NCI-H345 treated with DMSO at 0.1 percent for 48 hours (cell line): ENCODE measurements at regions not wholly inside any gene's neighbourhood (a gene's known extent, or its start where the extent isn't known, plus 50 kb on each side); places are given as distances from the start of the nearest gene placed in this dataset.
"Not testable (repeated sequence)": the region's sequence is repeated elsewhere in the genome, so short reads cannot be mapped to it uniquely, and the experiment has no call there.

ENCODE experiments used
- DNase-seq: peaks from one replicate; lab custom pipeline; 2025; ENCODE audit not compliant: unreplicated experiment; lab: John Stamatoyannopoulos, UW

DNA sequence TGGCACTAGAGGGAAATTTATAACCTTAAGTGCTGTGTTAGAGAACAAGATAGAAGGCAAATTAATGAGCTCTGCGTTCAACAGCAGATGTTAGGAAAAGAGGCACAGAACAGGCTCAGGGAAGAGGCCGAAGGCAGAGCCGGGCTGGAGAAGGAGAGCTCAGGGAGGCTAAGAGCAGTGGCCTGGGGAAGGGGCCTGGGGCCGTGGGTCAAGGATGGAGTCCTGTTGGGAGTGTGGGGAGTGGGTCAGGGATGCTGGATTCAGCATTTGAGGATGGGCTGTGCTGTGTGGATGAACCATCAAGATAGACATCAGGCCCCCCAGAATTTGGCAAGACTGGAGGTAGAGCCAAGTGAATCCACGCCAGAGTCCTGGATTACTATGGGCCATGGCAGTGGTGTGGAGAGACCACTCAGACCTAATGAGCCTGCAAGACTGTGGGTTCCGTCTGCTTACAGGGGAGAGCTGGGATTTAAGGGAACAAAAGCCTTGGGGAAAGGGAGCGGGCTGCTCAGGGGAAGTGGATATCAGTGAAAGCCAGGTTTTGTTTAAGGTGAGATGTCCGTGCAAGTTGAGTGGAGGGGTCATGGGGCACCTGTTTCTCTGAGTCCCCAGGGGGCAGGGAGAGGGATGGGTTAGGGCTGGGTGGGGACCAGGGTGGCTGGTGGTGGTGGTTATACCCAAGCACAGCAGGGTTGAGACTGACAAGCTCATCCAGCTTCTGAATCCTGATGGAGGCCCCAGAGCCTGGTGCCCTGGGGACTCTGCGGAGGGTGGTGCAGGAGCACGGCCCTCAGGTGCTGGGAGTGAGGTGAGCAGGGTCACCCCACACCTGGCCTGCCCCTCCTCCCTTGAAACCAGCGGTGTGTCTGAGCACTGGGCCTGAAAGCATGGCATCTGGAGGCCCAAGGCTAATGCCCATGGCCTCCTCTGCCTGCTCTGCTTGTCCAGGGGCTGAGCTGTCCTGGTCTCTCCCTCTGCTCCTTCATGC, 101.7 kb downstream of the BMS1 start:
- DNase-seq, result no peak

DNA sequence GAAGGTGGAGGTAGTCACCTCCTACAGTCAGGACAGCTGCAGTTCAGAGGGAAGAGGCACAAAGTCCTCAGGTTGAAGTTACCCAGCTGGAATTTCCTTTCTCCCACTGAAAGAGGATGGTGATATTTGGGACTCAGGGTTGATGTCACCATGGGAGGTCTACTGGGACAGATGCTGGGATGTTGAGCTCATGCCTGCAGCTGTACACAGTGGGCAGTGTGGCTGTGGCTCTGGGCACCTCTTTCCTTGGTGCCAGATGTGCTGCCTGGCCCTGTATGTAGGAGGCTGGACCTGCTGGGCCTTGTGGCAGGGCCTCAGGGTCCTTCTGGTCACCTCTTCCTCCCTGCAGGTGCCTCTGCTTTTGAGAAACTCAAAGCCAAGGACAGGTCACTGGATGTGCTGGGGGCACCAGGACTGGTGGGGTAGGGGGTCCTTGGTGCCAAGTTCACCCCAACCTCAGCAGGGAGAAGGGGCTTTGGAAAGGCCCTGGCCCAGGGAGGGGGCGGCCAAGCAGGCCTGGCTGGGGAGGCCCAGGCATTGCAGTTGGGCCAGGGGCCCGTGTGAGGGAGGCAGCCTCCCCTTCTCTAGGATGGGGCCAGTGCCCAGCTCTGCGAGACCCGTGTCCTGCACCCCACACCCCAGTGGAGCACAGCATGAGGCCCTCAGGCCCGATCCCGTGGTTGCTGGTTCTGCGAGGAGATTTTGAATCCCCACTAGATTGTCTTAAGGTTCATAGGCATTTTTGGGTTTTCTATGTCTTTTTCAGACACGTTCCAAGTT, 103.1 kb downstream of the BMS1 start:
- no peak for DNase-seq

DNA sequence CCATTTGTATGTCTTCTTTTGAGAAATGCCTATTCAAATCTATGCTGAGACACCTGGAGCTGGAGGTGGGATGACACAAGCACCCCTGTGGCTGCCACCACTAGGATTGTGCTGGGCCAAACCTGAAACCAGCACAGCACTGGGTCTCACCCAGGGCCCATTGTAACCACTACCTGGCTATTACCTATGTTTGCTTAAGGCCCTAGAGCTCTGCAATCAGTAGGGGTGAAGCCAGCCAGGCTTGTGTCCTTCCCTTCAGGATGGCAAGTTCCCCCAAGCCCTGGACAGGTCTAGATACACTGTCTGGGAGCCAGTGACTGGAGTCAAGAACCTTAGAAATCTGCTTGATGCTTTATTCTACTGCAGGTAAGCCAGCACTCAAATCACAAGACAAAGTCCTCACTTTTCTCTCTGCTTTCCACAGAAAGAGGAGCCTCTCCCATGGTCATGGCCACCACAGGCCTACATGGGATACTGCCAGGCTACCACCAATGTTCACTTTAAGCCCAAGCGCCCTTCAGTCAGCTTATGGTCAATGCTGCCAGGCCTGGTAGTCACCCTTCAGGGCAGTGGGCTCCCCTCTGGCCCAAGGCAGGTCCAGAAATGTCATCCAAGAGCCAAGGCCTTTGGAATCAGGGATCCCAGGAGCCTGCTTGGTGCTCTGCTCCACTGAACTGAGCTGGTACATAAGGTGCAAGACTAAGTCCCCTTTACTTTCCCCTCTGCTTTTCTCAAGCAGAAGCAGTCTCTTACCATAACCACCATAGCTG, 105.3 kb downstream of the BMS1 start:
- no peak for DNase-seq

DNA sequence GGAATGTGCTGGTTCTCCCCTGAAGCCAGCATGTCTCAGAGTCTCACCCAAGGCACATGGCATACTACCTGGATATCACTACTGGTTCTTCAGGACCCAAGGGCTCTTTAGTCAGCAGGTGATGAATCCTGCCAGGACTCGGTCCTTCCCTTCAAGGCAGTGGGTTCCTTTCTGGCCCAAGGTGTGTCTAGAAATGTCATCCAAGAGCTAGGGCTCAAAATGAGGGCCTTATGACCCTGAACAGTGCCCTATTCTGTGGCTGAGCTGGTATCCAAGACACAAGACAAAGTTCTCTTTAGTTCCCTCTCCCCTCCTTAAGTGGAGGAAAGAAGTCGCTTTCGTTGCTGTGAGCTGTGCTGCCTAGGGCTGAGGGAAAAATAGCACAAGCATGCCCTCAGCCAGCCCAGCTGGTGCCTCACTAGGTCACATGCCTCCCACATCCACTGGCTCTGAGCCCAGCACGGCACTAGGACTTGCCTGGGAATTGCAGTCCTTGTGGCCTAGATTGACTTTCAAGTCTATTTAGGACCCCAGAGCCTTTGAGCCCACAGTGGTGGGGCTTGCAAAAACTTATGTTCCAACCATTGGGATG, 106.0 kb downstream of the BMS1 start:
- DNase-seq, result no peak

DNA sequence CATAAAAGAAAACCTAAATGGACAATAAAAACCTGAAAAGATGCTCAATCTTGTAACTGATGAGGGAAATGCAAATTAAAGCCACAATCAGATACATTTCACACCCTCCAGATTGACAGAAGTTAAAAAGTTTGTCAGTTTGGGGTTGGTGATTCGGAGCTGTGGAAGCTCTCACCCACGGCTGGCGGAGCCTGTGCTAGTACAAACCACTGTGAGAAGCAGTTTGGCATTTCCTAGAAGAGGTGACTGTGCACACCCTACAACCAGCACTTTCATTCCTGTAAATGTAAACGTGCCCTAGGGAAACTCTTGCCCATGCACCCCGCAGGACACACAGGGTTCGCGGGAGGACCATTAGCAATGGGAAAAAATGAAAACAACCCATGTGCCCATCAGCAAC, 114.1 kb downstream of the BMS1 start:
- no peak for DNase-seq

DNA sequence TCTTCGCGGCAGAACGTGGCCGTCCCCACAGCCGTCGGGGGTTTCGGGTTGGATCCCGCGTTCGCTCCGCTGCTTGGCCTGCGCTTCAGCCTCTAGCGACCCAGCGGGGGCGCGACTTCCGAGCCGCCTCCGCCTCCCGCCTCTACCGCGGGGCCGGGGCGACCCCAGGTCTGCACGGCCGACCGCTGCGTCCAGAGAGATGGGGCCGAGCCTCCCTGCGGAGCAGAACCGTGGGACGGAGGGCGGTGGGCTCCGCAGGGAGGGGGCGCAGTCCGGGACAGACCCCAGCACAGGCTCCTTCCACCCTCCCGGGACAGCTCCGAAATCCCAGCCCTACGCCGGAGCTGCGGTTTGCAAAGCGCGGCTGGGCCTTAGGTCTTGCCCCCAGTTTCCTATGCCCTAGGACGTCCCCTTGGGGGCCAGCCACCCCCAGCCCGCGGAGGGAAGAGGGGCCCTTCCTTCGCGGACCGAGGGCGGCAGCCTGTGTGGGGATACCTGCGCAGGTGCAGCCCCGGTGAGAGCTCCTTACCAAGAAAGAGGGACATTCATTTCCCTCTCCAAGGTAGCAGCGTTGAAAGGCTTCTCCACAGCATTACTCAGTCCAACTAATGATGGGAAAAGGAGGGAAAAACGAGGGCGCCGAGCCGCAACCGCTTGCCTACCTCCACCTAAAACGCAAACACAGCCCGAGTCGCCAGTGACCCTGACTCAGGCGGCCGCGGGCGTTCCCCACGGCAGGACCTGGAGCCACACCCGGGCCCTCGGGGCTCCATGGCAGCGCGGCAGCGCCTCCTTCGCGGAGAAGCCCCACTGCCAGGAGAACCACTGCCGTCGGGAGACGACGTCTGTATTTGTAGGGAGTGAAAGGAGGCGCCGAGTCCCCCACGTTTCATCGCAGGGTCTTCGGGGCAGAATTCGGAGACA, 115.7 kb downstream of the BMS1 start:
- no peak for DNase-seq

DNA sequence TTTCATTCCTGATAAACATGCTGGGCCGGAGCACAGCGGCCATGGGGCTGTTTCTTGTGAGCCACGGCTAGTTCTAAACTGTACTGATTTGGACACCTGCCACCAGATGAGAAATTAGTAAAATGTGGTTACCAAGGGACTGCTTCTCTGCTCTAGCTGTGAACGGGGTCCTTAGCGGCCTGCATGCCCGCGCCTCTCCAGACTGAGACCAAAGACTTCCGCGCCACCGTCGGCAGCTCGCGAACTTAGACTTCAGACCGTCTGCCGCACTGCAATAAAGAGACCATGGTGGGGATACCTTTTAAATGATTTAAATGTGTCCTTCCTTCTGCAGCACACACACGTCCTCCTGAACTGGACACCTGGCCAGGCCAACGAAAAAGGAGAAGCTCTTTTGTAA, 116.4 kb downstream of the BMS1 start:
- no peak for DNase-seq

DNA sequence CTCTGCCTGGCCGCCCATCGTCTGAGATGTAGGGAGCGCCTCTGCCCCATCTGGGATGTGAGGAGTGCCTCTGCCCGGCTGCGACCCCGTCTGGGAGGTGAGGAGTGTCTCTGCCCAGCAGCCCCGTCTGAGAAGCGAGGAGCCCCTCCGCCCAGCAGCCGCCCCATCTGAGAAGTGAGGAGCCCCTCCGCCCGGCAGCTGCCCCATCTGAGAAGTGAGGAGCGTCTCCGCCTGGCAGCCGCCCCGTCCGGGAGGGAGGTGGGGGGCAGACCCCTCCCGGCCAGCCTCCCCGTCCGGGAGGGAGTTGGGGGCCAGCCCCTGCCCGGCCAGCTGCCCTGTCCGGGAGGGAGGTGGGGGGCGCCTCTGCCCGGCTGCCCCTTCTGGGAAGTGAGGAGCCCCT, 117.8 kb downstream of the BMS1 start:
- DNase-seq, result not testable (repeated sequence)

DNA sequence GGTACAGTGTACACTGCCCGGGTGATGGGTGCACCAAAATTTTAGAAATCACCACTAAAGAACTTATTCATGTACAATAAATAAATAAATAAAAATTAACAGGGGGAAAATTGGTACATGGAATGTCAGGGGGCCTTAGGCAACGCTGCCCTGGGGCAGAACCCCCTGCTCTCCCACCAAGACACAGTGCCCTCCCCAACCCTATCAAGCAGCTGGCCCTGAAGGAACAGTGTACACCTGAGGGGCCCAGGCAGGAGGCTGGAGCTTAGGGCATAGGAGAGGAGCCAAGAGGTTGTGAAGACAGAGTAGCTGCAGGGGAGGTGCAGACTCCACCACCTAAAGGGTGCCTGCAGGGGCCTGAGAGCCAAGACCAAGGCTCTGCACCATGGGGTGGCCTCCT, 128.8 kb downstream of the BMS1 start:
- no peak for DNase-seq

DNA sequence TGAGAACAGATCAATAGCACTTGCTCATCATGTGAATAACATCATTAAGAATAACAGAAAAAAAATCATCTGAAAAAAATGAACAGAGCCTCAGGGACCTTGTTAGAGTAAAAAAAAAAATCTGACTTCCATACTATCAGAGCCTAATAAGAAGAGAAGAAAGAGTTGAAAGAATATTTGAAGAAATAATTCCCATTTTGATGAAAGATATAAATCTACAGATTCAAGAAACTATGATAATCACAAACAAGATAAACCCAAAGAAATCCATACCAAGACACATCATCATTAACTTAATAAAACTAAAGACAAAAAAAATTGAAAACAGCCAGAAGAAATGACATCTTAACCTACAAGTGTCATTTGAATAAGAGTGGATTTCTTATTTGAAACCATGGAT, 134.4 kb downstream of the BMS1 start:
- no peak for DNase-seq

DNA sequence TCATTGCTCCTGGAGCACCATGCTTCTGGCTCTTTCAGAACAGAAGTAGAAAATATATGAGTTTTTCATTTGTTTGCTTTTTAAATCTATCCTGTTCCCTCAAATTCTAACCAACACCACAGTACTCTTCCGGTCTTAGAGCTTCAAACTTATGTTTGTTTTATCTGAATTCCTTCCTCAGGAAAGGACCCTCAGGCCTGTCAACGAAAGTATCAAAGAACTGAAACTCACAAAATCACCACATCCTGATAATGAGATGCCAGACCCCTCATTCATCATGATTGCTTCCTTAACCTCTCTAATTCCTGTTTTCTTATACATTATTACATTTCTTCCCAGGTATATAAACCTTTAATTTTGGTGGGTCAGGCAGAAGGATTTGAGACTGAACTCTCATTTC, 135.2 kb downstream of the BMS1 start:
- DNase-seq, result no peak

DNA sequence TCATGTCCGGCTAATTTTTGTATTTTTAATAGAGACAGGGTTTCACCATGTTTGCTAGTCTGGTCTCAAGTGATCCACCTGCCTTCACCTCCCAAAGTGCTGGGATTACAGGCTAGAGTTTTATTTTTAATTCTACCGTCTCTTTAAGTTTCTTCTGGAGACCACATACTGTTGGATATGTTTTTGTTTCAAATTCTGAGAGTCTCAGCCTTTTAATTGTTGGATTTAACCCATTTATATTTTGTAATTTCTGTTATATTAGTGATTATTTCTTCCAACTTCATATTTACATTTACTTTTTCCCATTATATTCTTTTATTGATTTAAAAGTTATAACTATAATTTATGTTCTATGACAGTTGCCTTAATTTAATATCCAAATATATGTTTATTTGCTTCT, 139.4 kb downstream of the BMS1 start:
- no peak for DNase-seq

DNA sequence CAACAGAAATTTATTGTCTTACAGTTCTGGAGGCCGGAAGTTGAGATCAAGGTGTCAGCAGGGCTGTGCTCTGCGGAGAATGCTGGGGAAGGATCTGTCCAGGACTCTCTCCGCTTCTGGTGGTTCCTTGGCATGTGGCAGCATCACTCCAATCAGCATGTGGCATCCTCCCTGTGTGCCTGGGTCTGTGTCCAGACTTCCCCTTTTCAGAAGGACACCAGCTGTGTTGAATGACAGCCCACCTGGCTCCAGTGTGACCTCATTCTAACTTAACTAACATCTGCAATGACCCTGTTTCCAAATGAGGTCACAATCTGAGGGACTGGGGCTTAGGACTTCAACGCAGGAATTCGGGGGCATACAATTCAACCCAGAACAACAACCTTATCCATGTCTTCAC, 141.9 kb downstream of the BMS1 start:
- no peak for DNase-seq

DNA sequence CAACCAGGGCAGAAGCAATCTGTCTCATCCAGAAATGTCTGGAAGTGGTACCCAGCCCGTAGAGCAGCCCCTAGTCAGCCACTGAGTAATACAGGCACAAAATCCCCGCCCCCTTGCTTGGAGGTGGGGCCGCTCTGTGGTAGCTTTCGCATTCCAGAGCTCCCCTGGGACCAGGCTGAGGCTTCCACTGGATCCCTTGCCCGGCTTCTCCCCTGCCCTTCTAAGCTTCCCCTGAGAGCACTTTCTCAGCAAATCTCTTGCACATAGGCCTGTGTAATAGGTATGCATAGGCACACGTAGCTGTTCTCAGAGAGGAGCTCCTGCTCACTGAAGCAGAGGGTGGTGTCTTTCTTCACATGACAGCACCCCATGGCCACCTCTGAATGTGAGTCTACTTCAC, 144.2 kb downstream of the BMS1 start:
- no peak for DNase-seq

DNA sequence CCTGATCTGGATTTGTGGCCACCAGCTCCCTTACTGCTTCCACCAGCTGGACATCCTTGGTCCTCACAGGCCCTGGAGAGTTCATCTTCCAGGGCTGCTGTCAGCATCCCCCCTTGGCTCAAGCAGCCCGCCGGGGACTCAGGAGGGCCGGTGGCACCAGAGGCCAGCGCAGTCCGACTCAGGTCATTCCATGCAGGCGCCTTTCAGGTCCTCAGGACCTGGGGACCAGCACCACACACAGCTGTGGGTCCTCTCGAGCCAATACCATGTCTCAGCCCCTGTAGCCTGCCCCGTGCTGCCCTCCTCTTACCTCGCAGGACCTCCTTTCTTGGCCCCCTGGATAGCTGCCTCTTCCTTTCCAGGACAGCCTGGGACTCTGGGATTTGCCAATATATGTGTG, 145.5 kb downstream of the BMS1 start:
- DNase-seq, result no peak

DNA sequence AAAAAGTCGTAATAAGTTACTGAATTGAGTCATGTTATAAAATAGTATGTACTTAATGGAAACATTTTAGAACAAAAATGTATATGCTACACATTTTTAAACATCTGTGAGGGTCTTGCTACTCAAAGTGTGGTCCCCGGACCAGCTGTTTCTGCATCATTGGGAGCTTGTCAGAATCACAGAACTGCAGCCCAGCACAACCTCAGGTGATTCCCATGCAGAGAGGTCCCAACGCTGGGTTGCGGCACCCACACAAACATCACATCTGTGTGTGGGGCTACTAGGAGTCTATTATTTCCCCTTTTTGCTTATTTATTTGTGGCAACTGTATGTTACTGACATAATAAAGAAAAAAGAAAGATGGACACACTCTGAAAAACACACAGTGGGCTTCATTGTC, 146.6 kb downstream of the BMS1 start:
- no peak for DNase-seq

DNA sequence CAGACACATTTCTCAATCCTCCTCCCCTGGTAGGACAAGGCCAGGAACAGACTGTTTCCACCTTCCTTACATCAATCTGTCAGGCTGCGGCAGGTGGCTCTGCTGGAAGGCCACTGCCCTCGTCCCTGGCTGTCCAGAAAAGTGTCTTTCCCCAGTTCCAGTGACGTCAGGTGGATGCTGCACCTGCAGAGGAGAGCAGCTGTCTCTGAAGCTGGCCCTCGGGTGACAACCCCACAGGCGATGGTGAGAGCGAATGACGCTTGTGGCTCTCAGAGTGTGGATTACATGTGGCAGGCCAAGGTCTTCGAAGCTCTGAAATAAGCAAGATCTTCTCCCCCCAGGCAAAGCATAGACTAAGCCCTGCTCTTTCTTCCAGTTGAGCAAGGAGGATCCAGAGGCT, 146.9 kb upstream of the RET start:
- no peak for DNase-seq

DNA sequence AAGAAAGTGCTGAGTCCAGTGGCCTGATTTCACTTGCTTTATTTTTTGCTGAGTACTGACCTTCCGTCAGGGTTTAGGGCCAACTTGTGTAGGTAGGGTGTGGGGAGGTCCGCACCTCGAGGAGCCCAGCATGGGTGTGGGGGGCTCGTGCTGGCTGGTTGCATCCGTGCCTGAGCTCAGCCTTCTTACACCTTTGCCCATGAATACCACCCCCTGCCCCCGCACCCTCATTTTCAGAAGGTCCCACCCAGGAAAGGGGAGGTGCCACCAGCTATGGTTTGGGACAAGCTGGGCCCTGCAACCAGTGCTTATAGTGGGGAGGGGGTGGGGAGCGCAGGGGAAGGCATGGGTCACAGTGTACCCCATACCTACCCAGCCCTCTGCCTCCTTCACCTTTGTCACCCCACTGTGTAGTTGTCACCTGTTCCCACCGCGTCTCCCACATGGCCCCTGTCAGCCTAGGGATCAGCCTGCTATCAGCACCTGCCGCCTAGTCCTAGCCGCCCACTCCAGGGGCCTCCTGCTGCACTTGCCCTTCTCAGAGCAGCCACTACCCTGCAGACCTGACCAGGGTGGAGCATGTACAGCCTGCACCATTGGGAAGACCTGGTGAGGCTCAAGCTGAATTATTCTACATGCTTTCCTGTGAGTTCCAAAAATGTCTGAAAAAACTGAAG, 146.2 kb upstream of the RET start:
- DNase-seq, result no peak

DNA sequence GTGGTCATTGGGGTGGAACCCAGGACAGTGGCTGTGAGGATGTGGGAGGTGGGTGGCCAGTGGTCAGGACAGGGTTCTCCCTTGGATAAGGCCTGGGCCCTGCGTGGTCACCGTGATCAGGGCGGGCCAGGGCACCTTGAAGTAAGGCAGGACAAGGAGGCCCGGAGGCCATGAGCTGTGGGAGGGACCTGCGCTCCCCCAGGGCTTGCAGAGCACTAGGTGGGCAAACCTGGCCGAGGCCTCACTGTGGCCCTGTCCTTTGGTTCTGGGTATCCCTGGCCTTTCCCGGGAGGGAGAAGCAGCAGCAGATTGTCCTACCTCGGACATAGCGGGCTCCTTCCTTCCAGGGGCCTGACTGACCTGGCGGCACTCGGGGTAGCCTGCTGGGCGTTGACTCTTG, 144.8 kb upstream of the RET start:
- DNase-seq, result no peak
